ENCODE measurements at regions not wholly inside any gene's neighbourhood (a gene's known extent, or its start where the extent isn't known, plus 50 kb on each side); places are given as distances from the start of the nearest gene placed in this dataset.
"Not testable (repeated sequence)": the region's sequence is repeated elsewhere in the genome, so short reads cannot be mapped to it uniquely, and the experiment has no call there.

DNA sequence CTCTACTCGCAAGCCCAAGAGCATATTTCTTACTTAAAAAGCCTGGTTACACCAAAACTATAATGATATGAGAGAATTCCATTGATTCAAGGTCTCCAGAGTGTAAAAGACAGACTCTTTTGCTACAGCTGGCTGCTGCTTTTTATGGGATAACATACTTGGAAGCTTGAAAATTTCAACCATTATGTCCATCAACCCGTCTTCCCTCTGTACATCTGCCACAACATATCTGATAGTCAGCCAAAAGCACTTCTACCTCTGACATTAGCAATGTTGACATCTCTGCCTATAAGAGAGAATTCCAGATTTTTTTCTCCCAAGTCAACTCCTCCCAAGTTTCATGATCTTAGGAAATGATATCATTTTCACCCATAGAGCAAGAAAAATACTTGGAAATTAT, 54.4 kb upstream of the IQCM start:
- no peak for DNase-seq

DNA sequence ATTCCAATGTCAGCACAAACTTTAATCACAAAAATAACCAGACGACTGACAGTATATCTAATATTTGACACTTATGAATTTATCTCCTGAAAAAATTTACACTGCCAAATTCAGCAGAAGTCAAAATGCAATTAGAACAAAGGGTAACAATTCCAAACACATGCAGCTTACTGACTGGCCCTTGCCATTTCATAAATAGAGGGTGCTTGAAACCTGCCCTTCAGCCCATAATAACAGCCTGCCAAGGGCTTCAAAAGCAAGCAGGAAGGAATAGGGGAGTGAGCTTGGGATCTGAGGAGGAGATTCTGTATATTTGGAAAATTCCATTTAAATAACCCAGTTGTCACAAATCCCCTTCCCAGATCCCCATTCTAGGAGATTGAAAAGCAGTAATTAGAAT, 66.1 kb upstream of the IQCM start:
- DNase-seq: no peak

GRCh38 chr4:149882251-149882650, 66.6 kb upstream of the IQCM start:
- no peak for DNase-seq

- no peak for DNase-seq
Measured at GRCh38 chr4:149884046-149884445, 68.4 kb upstream of the IQCM start.

- no peak for DNase-seq
Measured at GRCh38 chr4:149884529-149885181, 69.0 kb upstream of the IQCM start.

DNA sequence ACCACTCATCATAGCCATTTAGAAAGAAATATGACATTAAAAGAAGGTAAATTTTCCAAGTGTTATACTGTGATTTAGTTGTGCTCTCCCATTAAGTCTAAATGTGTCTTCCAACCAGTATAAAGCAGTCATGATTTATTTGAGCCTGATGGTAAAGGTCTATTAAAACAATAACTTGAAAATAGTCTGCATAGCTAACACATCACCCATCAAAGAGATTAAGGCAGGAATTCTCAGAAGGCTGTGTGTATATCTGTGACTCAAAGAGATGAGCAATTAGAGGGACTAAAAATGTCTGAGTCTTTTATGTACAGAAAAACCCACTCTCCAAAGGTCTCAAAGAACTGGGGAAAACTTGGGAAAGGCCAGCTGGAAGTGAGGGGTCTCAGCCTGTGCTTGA, 70.3 kb upstream of the IQCM start:
- DNase-seq: peak; percentile 27

- no peak for DNase-seq
Measured at GRCh38 chr4:149886786-149887490, 71.3 kb upstream of the IQCM start.

DNA sequence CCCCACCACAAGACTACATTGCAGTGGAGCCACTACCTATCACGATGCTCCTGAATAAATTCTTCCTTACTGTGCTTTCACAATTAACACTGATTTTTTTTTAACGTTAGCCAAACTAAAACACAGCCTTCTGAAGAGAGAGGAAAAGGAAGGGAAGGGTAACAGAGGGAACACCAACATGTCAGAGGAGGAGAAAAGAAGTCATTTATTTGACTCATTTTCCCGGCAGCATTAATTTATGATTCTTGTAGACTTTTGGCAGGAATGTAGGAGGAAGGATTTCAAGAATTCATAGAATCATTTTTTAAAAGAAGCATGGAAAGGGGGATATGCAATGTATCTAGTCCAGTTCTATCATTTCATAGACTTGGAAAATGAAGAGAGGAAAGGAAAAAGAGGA, 74.3 kb upstream of the IQCM start:
- no peak for DNase-seq

DNA sequence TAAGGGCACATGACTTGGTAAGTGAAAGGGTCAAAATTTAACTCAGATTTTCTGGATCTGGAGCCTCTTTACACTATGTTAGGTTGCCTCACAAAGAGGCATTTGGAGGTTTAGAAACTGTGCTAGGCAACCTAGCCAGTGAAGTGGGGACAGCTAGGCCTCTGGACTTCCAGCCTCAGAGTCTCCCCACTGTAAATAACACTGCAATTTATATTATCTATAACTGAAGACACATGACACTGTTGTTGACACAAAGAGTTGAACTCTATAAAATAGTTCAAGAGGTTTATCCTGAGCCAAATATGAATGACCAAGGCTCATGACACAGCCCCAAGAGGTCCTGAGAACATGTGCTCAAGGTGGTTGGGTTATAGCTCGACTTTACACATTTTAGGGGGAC, 74.9 kb upstream of the IQCM start:
- no peak for DNase-seq

- DNase-seq: no peak
Measured at GRCh38 chr4:149891426-149891825, 75.8 kb upstream of the IQCM start.

GRCh38 chr4:149896432-149896831, 80.8 kb upstream of the IQCM start:
- peak; percentile 20 for DNase-seq

- no peak for DNase-seq
Measured at GRCh38 chr4:149897783-149898182, 82.1 kb upstream of the IQCM start.

GRCh38 chr4:149901128-149901527, 85.5 kb upstream of the IQCM start:
- no peak for DNase-seq

GRCh38 chr4:149902242-149902641, 86.6 kb upstream of the IQCM start:
- DNase-seq: no peak

DNA sequence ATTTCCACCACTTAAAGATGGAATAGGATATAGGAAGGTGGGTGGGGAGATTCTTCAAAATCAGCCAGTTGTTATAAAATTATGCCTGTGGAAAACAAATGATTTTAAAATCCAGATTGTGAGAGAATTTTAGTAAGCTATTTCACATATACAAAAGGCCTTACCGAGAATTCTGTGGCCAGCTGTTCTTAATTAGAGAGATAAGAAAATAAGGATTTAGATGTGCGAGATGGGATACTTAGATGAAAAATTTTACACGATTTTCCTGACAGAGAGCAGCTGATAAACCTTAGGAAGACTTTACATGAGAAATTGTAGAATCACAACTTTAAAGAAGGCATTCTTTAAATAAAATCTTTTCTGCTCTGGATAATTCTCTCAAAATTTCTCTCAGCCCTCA, 94.5 kb upstream of the IQCM start:
- DNase-seq: no peak

- no peak for DNase-seq
Measured at GRCh38 chr4:149910604-149911350, 95.1 kb upstream of the IQCM start.

DNA sequence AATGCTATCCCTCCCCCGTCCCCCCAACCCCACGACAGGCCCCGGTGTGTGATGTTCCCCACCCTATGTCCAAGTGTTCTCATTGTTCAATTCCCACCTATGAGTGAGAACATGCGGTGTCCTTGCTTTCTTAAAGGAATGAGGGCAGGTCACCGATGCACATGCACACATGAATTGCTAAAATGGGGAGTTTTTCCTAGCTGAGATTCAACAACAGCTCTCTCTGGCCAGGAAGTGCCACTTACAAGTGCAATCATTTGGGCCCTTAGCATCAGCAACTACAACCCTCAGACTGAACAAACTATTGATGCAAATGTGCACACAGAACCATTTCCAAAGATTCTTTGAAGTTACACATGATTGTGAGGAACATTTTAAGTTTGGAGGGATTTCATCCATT, 95.7 kb upstream of the IQCM start:
- no peak for DNase-seq

DNA sequence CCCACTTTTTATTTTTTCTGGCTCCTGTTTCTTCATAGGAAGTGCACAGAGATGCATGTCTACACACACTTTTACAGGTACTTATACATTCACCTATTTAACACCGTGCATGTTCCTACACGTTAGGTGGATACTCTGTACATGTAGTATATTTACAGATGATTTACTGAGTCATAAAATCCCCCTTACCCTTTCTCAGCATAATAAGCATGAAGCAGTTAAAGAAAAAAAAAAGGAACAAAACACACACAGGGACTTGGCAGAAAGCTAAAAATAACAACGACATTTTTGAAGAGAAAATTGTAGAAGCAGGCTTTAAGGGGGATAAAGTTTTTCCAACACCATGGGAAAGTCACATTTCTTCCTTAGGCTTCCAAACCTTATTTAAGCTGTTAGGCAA, 96.4 kb upstream of the IQCM start:
- DNase-seq: no peak

GRCh38 chr4:149914119-149915115, 98.8 kb upstream of the IQCM start:
- DNase-seq: peak; percentile 75

DNA sequence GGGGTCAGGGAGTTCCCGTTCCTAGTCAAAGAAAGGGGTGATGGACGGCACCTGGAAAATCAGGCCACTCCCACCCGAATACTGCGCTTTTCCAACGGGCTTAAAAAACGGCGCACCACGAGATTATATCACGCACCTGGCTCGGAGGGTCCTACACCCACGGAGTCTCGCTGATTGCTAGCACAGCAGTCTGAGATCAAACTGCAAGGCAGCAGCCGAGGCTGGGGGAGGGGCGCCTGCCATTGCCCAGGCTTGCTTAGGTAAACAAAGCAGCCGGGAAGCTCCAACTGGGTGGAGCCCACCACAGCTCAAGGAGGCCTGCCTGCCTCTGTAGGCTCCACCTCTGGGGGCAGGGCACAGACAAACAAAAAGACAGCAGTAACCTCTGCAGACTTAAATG, 100.1 kb upstream of the IQCM start:
- DNase-seq: not testable (repeated sequence)

GRCh38 chr4:149923736-149924135, 108.1 kb upstream of the IQCM start:
- DNase-seq: no peak

DNA sequence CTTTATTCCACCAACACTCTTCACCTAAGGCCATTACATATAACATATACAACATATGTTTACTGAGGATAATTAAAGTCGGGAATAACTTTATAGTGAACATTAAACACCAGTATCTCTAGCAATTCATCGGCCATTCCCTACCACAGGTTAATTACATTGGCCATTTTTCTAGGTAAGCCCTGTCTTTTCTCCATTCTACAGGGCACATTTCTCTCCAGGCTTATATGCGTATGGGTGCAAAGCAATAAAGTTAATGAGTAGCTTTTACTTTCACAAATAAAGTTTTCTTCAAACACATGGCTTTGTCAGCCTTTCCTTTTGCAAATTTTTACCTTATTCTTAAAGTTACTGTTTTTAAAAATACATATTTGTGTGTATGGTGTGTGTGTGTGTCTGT, 111.9 kb upstream of the IQCM start:
- DNase-seq: no peak

DNA sequence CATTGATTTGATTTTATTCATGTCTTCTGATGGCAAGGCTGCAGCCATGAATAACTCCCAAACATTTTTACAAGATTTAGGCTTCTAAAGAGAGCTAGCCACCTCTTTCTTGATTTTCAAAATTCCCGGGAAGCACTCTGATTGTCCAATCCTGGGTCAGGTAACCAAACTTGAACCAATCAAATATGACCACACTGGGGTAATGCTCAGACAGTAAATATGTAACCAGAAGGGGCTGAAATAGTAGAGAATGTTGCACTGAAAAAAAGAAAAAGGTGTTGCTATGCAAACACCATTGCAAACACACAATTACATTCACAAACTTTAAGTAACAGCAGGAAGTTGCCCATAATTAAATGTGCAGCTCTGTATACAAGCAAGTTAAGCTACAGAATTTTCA, 112.9 kb upstream of the IQCM start:
- no peak for DNase-seq
